OCI-LY1 (cell line): ENCODE measurements at regions not wholly inside any gene's neighbourhood (a gene's known extent, or its start where the extent isn't known, plus 50 kb on each side); places are given as distances from the start of the nearest gene placed in this dataset.

ENCODE experiments used
- H2AFZ ChIP-seq: fragments of 200-600 bp; sonication (generic), shearing (Covaris generic); 2 replicates; pipeline ENCODE4 v1.6.0; 2014; ENCODE audit warnings: antibody characterized with exemption, mild to moderate bottlenecking, low read length
- H3F3A ChIP-seq: fragments of 200-600 bp; sonication (generic), shearing (Covaris generic); 2 replicates; pipeline ENCODE4 v1.6.0; 2014; ENCODE audit warnings: mild to moderate bottlenecking, antibody characterized with exemption, low read length, moderate library complexity; ENCODE audit not compliant: insufficient read depth
- H3K27ac ChIP-seq: fragments of 200-600 bp; sonication (generic); 2 replicates; pipeline ENCODE4 v1.5.1; 2014; ENCODE audit warnings: low read length, mixed run types, mild to moderate bottlenecking, low read depth; ENCODE audit not compliant: poor library complexity, severe bottlenecking
- H3K27me3 ChIP-seq: fragments of 200-600 bp; sonication (generic); 2 replicates; pipeline ENCODE4 v1.6.0; 2014; ENCODE audit warnings: antibody characterized with exemption, mild to moderate bottlenecking, low read length, moderate library complexity; ENCODE audit not compliant: insufficient read depth
- H3K36me3 ChIP-seq: fragments of 200-600 bp; sonication (generic); 2 replicates; pipeline ENCODE4 v1.6.1; 2014; ENCODE audit warnings: mild to moderate bottlenecking, antibody characterized with exemption, low read length, moderate library complexity, mixed read lengths; ENCODE audit not compliant: insufficient read depth
- H3K4me1 ChIP-seq: fragments of 200-600 bp; sonication (generic); 2 replicates; pipeline ENCODE4 v1.5.1; 2014; ENCODE audit warnings: mild to moderate bottlenecking, low read length, moderate library complexity; ENCODE audit not compliant: insufficient read depth, severe bottlenecking
- H3K4me2 ChIP-seq: fragments of 200-600 bp; sonication (generic), shearing (Covaris generic); 2 replicates; pipeline ENCODE4 v1.6.1; 2014; ENCODE audit warnings: low read length
- H3K4me3 ChIP-seq: fragments of 200-600 bp; sonication (generic); 2 replicates; pipeline ENCODE4 v1.5.1; 2014; ENCODE audit warnings: low read length, low read depth, mild to moderate bottlenecking, mixed read lengths; ENCODE audit not compliant: poor library complexity, severe bottlenecking
- H3K79me2 ChIP-seq: fragments of 200-600 bp; shearing (Covaris generic); 2 replicates; pipeline ENCODE4 v1.6.1; 2016; ENCODE audit warnings: mixed run types, low read length, mixed read lengths; ENCODE audit not compliant: insufficient read depth
- H3K9ac ChIP-seq: fragments of 200-600 bp; sonication (generic), shearing (Covaris generic); 2 replicates; pipeline ENCODE4 v1.6.1; 2014; ENCODE audit warnings: mild to moderate bottlenecking, low read length, mixed read lengths
- H3K9me2 ChIP-seq: fragments of 200-600 bp; sonication (generic), shearing (Covaris generic); 2 replicates; pipeline ENCODE4 v1.6.1; 2014; ENCODE audit warnings: low read depth, mild to moderate bottlenecking, low read length, mixed read lengths
- H3K9me3 ChIP-seq: fragments of 200-600 bp; shearing (Covaris generic); 2 replicates; pipeline ENCODE4 v1.6.1; 2014; ENCODE audit warnings: low read length, mixed read lengths
- H4K20me1 ChIP-seq: fragments of 200-600 bp; sonication (generic), shearing (Covaris generic); 2 replicates; pipeline ENCODE4 v1.6.0; 2016; ENCODE audit warnings: mild to moderate bottlenecking, low read length; ENCODE audit not compliant: insufficient read depth
- CTCF ChIP-seq: fragments of 200-600 bp; sonication (generic), shearing (Covaris generic); IDR thresholded peaks from 2 replicates; pipeline ENCODE4 v1.5.1; 2017; ENCODE audit warnings: mild to moderate bottlenecking, antibody characterized with exemption, low read length, moderate library complexity, mixed read lengths
- EZH2 ChIP-seq: fragments of 200-600 bp; sonication (generic), shearing (Covaris generic); IDR thresholded peaks from 2 replicates; pipeline ENCODE4 v1.8.0; 2017; ENCODE audit warnings: borderline replicate concordance, mixed run types, mild to moderate bottlenecking, antibody characterized with exemption, low read length, moderate library complexity, mixed read lengths

GRCh38 chr9:115533511-115533910 lies 415.6 kb upstream of the TNC start:
- Histone ChIP-seq H3K9me3 (no peaks in the 10 kb centered on the region), H3K4me3 (no peak overlapping the region)
- TF ChIP-seq CTCF (no peak), EZH2 (no peak)

GRCh38 chr9:115540091-115540490 lies 422.1 kb upstream of the TNC start:
- Histone ChIP-seq H3K9me2 (no peaks in the 10 kb centered on the region), H3K27me3 (no peaks in the 10 kb centered on the region), H3K27ac (no peak overlapping the region), H3K79me2 (no peaks in the 10 kb centered on the region), H3K4me1 (no peaks in the 10 kb centered on the region), H3K9ac (no peak overlapping the region), H2AFZ (no peak overlapping the region), H4K20me1 (no peaks in the 10 kb centered on the region), H3F3A (no peaks in the 10 kb centered on the region), H3K4me2 (no peak overlapping the region), H3K36me3 (no peaks in the 10 kb centered on the region), H3K9me3 (no peaks in the 10 kb centered on the region), H3K4me3 (no peak overlapping the region)
- no peak for TF ChIP-seq CTCF
- TF ChIP-seq EZH2: no peak

More at GRCh38 chr9:115533511-115533910, 415.6 kb upstream of the TNC start:
- H3F3A ChIP-seq: no peaks in the 10 kb centered on the region
- H2AFZ ChIP-seq: no peak overlapping the region
- no peaks in the 10 kb centered on the region for H3K4me1 ChIP-seq
- H3K79me2 ChIP-seq: no peaks in the 10 kb centered on the region
- H3K27ac ChIP-seq: no peak overlapping the region
- H3K4me2 ChIP-seq: no peak overlapping the region
- H3K36me3 ChIP-seq: no peaks in the 10 kb centered on the region
- no peak overlapping the region for H3K9ac ChIP-seq
- no peaks in the 10 kb centered on the region for H3K27me3 ChIP-seq
- no peaks in the 10 kb centered on the region for H4K20me1 ChIP-seq
- no peaks in the 10 kb centered on the region for H3K9me2 ChIP-seq

GRCh38 chr9:115543511-115543910 lies 425.6 kb upstream of the TNC start:
- no peaks in the 10 kb centered on the region for H3K36me3 ChIP-seq
- H3K4me3 ChIP-seq: no peak overlapping the region
- no peak overlapping the region for H3K27ac ChIP-seq
- no peaks in the 10 kb centered on the region for H3K27me3 ChIP-seq
- no peaks in the 10 kb centered on the region for H4K20me1 ChIP-seq
- no peaks in the 10 kb centered on the region for H3F3A ChIP-seq
- H2AFZ ChIP-seq: no peak overlapping the region
- H3K4me1 ChIP-seq: no peaks in the 10 kb centered on the region
- TF ChIP-seq EZH2: no peak
- no peak for TF ChIP-seq CTCF
- H3K4me2 ChIP-seq: no peak overlapping the region
- H3K9me2 ChIP-seq: no peaks in the 10 kb centered on the region
- no peak overlapping the region for H3K9ac ChIP-seq
- H3K9me3 ChIP-seq: no peaks in the 10 kb centered on the region
- no peaks in the 10 kb centered on the region for H3K79me2 ChIP-seq
